OCI-LY7 (cell line): ENCODE measurements at regions not wholly inside any gene's neighbourhood (a gene's known extent, or its start where the extent isn't known, plus 50 kb on each side); places are given as distances from the start of the nearest gene placed in this dataset.

Experiments used
- BruUV-seq: library from RNA; stranded (reverse); fragments of 400-500 nt; replicated peaks from 2 replicates; lab custom pipeline; 2021; lab: Mats Ljungman, UMichigan
- CTCF ChIA-PET: fragments of 300-600 bp; sonication (Branson Sonifier 250); formaldehyde crosslinking; loops from one replicate; lab custom pipeline; 2022; ENCODE audit warnings: antibody characterized with exemption; ENCODE audit not compliant: unreplicated experiment; lab: Charles Lee
- POLR2A ChIA-PET: fragments of 300-600 bp; sonication (Branson Sonifier 250); formaldehyde crosslinking; loops from one replicate; lab custom pipeline; 2022; ENCODE audit warnings: antibody characterized with exemption; lab: Charles Lee
- DNase-seq: peaks from one replicate; pipeline ENCODE4 v3.0.0-alpha.2; 2015; ENCODE audit warnings: low spot score
- H2AFZ ChIP-seq: fragments of 200-600 bp; sonication (generic), shearing (Covaris generic); 2 replicates; pipeline ENCODE4 v1.6.1; 2014; ENCODE audit warnings: mild to moderate bottlenecking, antibody characterized with exemption, low read length, moderate library complexity
- H3K27ac ChIP-seq: fragments of 200-600 bp; sonication (generic); 2 replicates; pipeline ENCODE4 v1.5.1; 2014; ENCODE audit warnings: mixed run types, low read depth, mild to moderate bottlenecking, moderate library complexity, low read length, inconsistent platforms; ENCODE audit not compliant: poor library complexity, severe bottlenecking
- H3K36me3 ChIP-seq: fragments of 200-600 bp; sonication (generic); 2 replicates; pipeline ENCODE4 v1.6.1; 2014; ENCODE audit warnings: mild to moderate bottlenecking, antibody characterized with exemption, low read length, moderate library complexity, mixed read lengths; ENCODE audit not compliant: insufficient read depth
- H3K4me1 ChIP-seq: fragments of 200-600 bp; sonication (generic); 2 replicates; pipeline ENCODE4 v1.5.1; 2014; ENCODE audit warnings: mild to moderate bottlenecking, low read length; ENCODE audit not compliant: insufficient read depth, poor library complexity, severe bottlenecking
- H3K4me2 ChIP-seq: fragments of 200-600 bp; sonication (generic); 2 replicates; pipeline ENCODE4 v1.6.1; 2014; ENCODE audit warnings: mild to moderate bottlenecking, low read length
- H3K4me3 ChIP-seq: fragments of 200-600 bp; sonication (generic); 2 replicates; pipeline ENCODE4 v1.5.1; 2014; ENCODE audit warnings: mild to moderate bottlenecking, low read depth, low read length; ENCODE audit not compliant: poor library complexity, severe bottlenecking
- H3K79me2 ChIP-seq: fragments of 200-600 bp; sonication (generic); 2 replicates; pipeline ENCODE4 v1.6.1; 2016; ENCODE audit warnings: low read depth, mild to moderate bottlenecking, low read length, moderate library complexity, mixed read lengths; ENCODE audit not compliant: insufficient read depth
- H3K9me2 ChIP-seq: fragments of 200-600 bp; sonication (generic); 2 replicates; pipeline ENCODE4 v1.6.1; 2016; ENCODE audit warnings: mild to moderate bottlenecking, low read length, mixed read lengths; ENCODE audit not compliant: insufficient read depth
- H3K9me3 ChIP-seq: fragments of 200-600 bp; sonication (generic); 2 replicates; pipeline ENCODE4 v1.6.1; 2014; ENCODE audit warnings: mild to moderate bottlenecking, mixed run types, low read length, mixed read lengths
- H4K20me1 ChIP-seq: fragments of 200-600 bp; sonication (generic); 2 replicates; pipeline ENCODE4 v1.6.1; 2014; ENCODE audit warnings: mild to moderate bottlenecking, antibody characterized with exemption, low read length, moderate library complexity, mixed read lengths; ENCODE audit not compliant: insufficient read depth
- CTCF ChIP-seq: fragments of 200-600 bp; sonication (generic); conservative IDR thresholded peaks from 2 replicates; pipeline ENCODE4 v1.5.1; 2014; ENCODE audit warnings: mild to moderate bottlenecking, antibody characterized with exemption, low read length, moderate library complexity, mixed read lengths
- EZH2phosphoT487 ChIP-seq: fragments of 200-600 bp; sonication (generic); IDR thresholded peaks from 2 replicates; pipeline ENCODE4 v1.6.1; 2018; ENCODE audit warnings: low read depth, borderline replicate concordance, mild to moderate bottlenecking, mixed run types, antibody characterized with exemption, low read length, moderate library complexity, mixed read lengths
- intact Hi-C: fragments of 100-400 bp; cut with micrococcal nuclease; formaldehyde crosslinking; loops from one replicate; pipeline ENCODE4 v1.10.0; 2022; ENCODE audit not compliant: unreplicated experiment

- no peak overlapping the region for H3K4me2 ChIP-seq
- intact Hi-C loops, result no loop called here
- no peaks in the 10 kb centered on the region for H3K36me3 ChIP-seq
- H3K79me2 ChIP-seq, result no peaks in the 10 kb centered on the region
- no peaks in the 10 kb centered on the region for H3K9me2 ChIP-seq
- H3K4me1 ChIP-seq, result no peaks in the 10 kb centered on the region
- no TSS peak for BruUV-seq
- H4K20me1 ChIP-seq, result no peaks in the 10 kb centered on the region
- TF ChIP-seq CTCF, result no peak
- no peak for TF ChIP-seq EZH2phosphoT487
- no peaks in the 10 kb centered on the region for H3K9me3 ChIP-seq
- POLR2A ChIA-PET, result interaction anchor here (1.3 kb wide), 1 partner anchor 16 kb away, joined by 4 read pairs; no protein-coding TSS in a partner anchor
- DNase-seq, result no peak
- CTCF ChIA-PET, result no interaction called here
- no peak overlapping the region for H2AFZ ChIP-seq
- H3K4me3 ChIP-seq, result no peak overlapping the region
- no peak overlapping the region for H3K27ac ChIP-seq
These were observed 129.2 kb downstream of the BAMBI start for GRCh38 chr10:28806488-28806941.

- no peak overlapping the region for H3K27ac ChIP-seq
- H3K4me2 ChIP-seq, result no peak overlapping the region
- CTCF ChIA-PET, result no interaction called here
- H3K36me3 ChIP-seq, result no peaks in the 10 kb centered on the region
- H3K9me3 ChIP-seq, result no peaks in the 10 kb centered on the region
- no peaks in the 10 kb centered on the region for H3K9me2 ChIP-seq
- DNase-seq, result no peak
- H3K4me1 ChIP-seq, result no peaks in the 10 kb centered on the region
- TF ChIP-seq CTCF (no peak), EZH2phosphoT487 (no peak)
- H4K20me1 ChIP-seq, result no peaks in the 10 kb centered on the region
- POLR2A ChIA-PET, result interaction anchor here (0.8 kb wide), 1 partner anchor 41 kb away, joined by 3 read pairs; no protein-coding TSS in a partner anchor
- intact Hi-C loops, result no loop called here
- H3K4me3 ChIP-seq, result no peak overlapping the region
- BruUV-seq, result no TSS peak
- H2AFZ ChIP-seq, result no peak overlapping the region
- H3K79me2 ChIP-seq, result no peaks in the 10 kb centered on the region
These were observed 129.8 kb downstream of the BAMBI start for GRCh38 chr10:28806951-28807759.
